Liver (tissue), 7 donors: ENCODE measurements at regions not wholly inside any gene's neighbourhood (a gene's known extent, or its start where the extent isn't known, plus 50 kb on each side); places are given as distances from the start of the nearest gene placed in this dataset.

Experiments used
- DNase-seq: peaks from one replicate; pipeline ENCODE4 v3.0.0-alpha.2; 2017; ENCODE audit warnings: low spot score
- H3K27ac ChIP-seq, 2 donors: one replicate each; pipeline ENCODE4 v1.7.0; 2013; ENCODE audit warnings: inconsistent platforms in 2 of 2, low read length in 2 of 2, control low read depth in 1 of 2, low read depth in 1 of 2, mild to moderate bottlenecking in 1 of 2
- H3K27me3 ChIP-seq, 4 donors: one replicate each; pipeline versions ENCODE4 v1.6.1 to v1.7.0; 2013; ENCODE audit warnings: low read length in 3 of 4, inconsistent platforms in 1 of 4, mild to moderate bottlenecking in 1 of 4, moderate library complexity in 1 of 4; ENCODE audit not compliant: control insufficient read depth in 4 of 4, insufficient read depth in 4 of 4
- H3K36me3 ChIP-seq, 4 donors: one replicate each; pipeline versions ENCODE4 v1.6.1 to v1.7.0; 2013; ENCODE audit warnings: low read length in 3 of 4, mild to moderate bottlenecking in 3 of 4, low read depth in 1 of 4, moderate library complexity in 1 of 4; ENCODE audit not compliant: control insufficient read depth in 4 of 4, insufficient read depth in 3 of 4
- H3K4me1 ChIP-seq, 4 donors: one replicate each; pipeline versions ENCODE4 v1.6.1 to v1.7.0; 2013; ENCODE audit warnings: low read length in 3 of 4, mild to moderate bottlenecking in 3 of 4, moderate library complexity in 1 of 4; ENCODE audit not compliant: control insufficient read depth in 4 of 4, insufficient read depth in 4 of 4
- H3K4me3 ChIP-seq, 3 donors: one replicate each; pipeline versions ENCODE4 v1.6.1 to v1.7.0; 2013; ENCODE audit warnings: low read length in 3 of 3, control low read depth in 1 of 3, low read depth in 1 of 3, mild to moderate bottlenecking in 1 of 3
- H3K9ac ChIP-seq, 2 donors: one replicate each; pipeline ENCODE4 v1.7.0; 2013; ENCODE audit warnings: low read length in 2 of 2, mild to moderate bottlenecking in 2 of 2, moderate library complexity in 2 of 2, control low read depth in 1 of 2, low read depth in 1 of 2
- H3K9me3 ChIP-seq, 4 donors: one replicate each; pipeline versions ENCODE4 v1.6.1 to v1.7.0; 2013; ENCODE audit warnings: low read length in 3 of 4; ENCODE audit not compliant: control insufficient read depth in 4 of 4
- EGR1 ChIP-seq, 2 donors: IDR thresholded peaks; 2 replicates each; pipeline ENCODE4 v1.6.1; 2016 to 2018; ENCODE audit warnings: antibody characterized with exemption in 2 of 2, low read depth in 2 of 2
- FOXA1 ChIP-seq: IDR thresholded peaks from 2 replicates; pipeline ENCODE4 v1.6.1; 2016; ENCODE audit warnings: antibody characterized with exemption
- FOXA2 ChIP-seq: IDR thresholded peaks from 2 replicates; pipeline ENCODE4 v1.6.1; 2016; ENCODE audit warnings: antibody characterized with exemption
- GABPA ChIP-seq, 2 donors: IDR thresholded peaks in 1 of 2; conservative IDR thresholded peaks in 1 of 2; 2 replicates each; pipeline ENCODE4 v1.6.1; 2016; ENCODE audit warnings: antibody characterized with exemption in 2 of 2, mild to moderate bottlenecking in 1 of 2, moderate library complexity in 1 of 2
- HNF4A ChIP-seq, 2 donors: conservative IDR thresholded peaks; 2 replicates each; pipeline ENCODE4 v1.6.1; 2016; ENCODE audit warnings: antibody characterized with exemption in 2 of 2, mild to moderate bottlenecking in 2 of 2
- HNF4G ChIP-seq: IDR thresholded peaks from 2 replicates; pipeline ENCODE4 v1.6.1; 2016; ENCODE audit warnings: antibody characterized with exemption
- NR2F2 ChIP-seq: IDR thresholded peaks from 2 replicates; pipeline ENCODE4 v1.6.1; 2016; ENCODE audit warnings: antibody characterized with exemption
- REST ChIP-seq: IDR thresholded peaks from 2 replicates; pipeline ENCODE4 v1.6.1; 2016; ENCODE audit warnings: antibody characterized with exemption, mild to moderate bottlenecking
- RXRA ChIP-seq, 2 donors: IDR thresholded peaks; 2 replicates each; pipeline ENCODE4 v1.6.1; 2017 to 2018; ENCODE audit warnings: antibody characterized with exemption in 2 of 2, mild to moderate bottlenecking in 1 of 2
- SP1 ChIP-seq: IDR thresholded peaks from 2 replicates; pipeline ENCODE4 v1.6.1; 2018; ENCODE audit warnings: antibody characterized with exemption, mild to moderate bottlenecking
- TAF1 ChIP-seq: conservative IDR thresholded peaks from 2 replicates; pipeline ENCODE4 v1.6.1; 2016; ENCODE audit warnings: antibody characterized with exemption, mild to moderate bottlenecking
- YY1 ChIP-seq: IDR thresholded peaks from 2 replicates; pipeline ENCODE4 v1.6.1; 2016; ENCODE audit warnings: antibody characterized with exemption, mild to moderate bottlenecking
- WGBS: extraction: QIAGEN DNeasy Blood & Tissue Kit; methylation state at CpG from one replicate; pipeline ENCODE4 v1.1.7; 2013; 5-methylcytosine and 5-hydroxymethylcytosine counted together
- TF ChIP-seq, protein P1 (sequence below): IDR thresholded peaks from 2 replicates; pipeline ENCODE4 v1.6.1; 2016; ENCODE audit warnings: antibody characterized with exemption
- TF ChIP-seq, protein P2 (sequence below): IDR thresholded peaks from 2 replicates; pipeline ENCODE4 v1.6.1; 2016; ENCODE audit warnings: antibody characterized with exemption
- donor health status: healthy.
- donor health status: healthy.
- donor health status: healthy.
- donor health status: healthy.

DNA sequence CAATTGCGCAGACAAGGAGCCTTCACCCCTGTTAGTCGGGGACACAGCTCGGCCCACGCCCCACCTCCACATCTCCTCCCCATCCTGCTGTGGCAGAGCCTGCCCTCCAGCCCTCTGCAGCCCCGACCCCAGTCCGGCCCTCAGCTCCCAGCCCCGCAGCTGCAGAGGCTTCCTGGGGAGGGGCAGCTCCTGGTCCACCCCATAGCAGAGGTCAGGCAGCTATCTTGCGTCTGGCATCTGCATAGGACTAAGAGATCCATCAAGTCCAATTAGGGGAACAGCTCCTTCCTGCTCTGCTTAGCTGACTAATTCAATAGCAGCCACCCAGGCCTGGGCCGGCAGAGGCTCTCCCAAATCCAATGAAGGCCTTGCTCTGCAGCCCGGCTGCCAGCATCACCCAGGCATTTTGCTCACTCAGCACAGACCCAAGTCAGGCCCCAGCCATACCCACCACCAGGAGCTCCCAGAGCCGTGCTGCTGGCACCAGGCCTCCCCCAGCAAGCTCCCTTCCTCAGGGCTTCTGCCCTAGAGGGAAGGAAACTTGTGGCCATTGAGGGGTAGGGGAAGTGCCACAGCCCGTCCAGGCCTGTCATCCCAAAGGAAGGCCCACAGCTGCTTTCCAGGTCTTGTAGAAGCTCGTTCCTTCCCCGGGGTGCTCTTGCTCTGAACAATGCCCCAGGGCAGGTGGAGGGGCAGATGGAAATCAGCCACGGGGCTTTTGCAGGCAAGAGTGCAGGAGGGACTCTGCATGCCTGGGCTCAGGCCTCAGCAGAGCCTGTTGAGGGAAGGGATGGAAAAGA is 106.2 kb upstream of the RET start (continued):
- TF ChIP-seq, protein P1, sequence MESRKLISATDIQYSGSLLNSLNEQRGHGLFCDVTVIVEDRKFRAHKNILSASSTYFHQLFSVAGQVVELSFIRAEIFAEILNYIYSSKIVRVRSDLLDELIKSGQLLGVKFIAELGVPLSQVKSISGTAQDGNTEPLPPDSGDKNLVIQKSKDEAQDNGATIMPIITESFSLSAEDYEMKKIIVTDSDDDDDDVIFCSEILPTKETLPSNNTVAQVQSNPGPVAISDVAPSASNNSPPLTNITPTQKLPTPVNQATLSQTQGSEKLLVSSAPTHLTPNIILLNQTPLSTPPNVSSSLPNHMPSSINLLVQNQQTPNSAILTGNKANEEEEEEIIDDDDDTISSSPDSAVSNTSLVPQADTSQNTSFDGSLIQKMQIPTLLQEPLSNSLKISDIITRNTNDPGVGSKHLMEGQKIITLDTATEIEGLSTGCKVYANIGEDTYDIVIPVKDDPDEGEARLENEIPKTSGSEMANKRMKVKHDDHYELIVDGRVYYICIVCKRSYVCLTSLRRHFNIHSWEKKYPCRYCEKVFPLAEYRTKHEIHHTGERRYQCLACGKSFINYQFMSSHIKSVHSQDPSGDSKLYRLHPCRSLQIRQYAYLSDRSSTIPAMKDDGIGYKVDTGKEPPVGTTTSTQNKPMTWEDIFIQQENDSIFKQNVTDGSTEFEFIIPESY: no peak
- TF ChIP-seq HNF4A (conservative IDR thresholded peaks at IDR 0.05): no peak
- TF ChIP-seq NR2F2: no peak
- TF ChIP-seq, protein P2, sequence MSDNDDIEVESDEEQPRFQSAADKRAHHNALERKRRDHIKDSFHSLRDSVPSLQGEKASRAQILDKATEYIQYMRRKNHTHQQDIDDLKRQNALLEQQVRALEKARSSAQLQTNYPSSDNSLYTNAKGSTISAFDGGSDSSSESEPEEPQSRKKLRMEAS: no peak
- no peak for TF ChIP-seq FOXA2
- no peak for TF ChIP-seq EGR1 (IDR thresholded peaks at IDR 0.05; ENCODE audit: low read depth in 2 of 2)
- TF ChIP-seq GABPA (IDR thresholded peaks at IDR 0.05 in 1 of 2, conservative IDR thresholded peaks at IDR 0.05 in 1 of 2): no peak
- TF ChIP-seq TAF1: no peak

GRCh38 chr10:42971251-42971599 is 105.6 kb upstream of the RET start:
- Histone ChIP-seq H3K9ac (no peak overlapping the region), H3K9me3 (no peaks in the 10 kb centered on the region), H3K27me3 (peaks cover 0 to 2% (median 0%) of the 10 kb centered on the region in 4 donors), H3K4me1 (peaks cover 0 to 2% (median 0%) of the 10 kb centered on the region in 4 donors), H3K4me3 (no peak overlapping the region), H3K27ac (no peak overlapping the region), H3K36me3 (no peaks in the 10 kb centered on the region)
- 78% methylated on average over 4 of the region's 4 CpGs for WGBS
- peak; percentile 17 for DNase-seq
- TF ChIP-seq FOXA2: no peak
- TF ChIP-seq YY1: no peak
- TF ChIP-seq, protein P2: no peak
- TF ChIP-seq NR2F2: no peak
- TF ChIP-seq FOXA1: no peak
- TF ChIP-seq, protein P1: no peak
- TF ChIP-seq HNF4G: no peak
- TF ChIP-seq SP1: no peak

- Histone ChIP-seq H3K27me3 (peaks cover 0 to 2% (median 0%) of the 10 kb centered on the region in 4 donors), H3K36me3 (no peaks in the 10 kb centered on the region), H3K4me1 (peaks cover 0 to 2% (median 0%) of the 10 kb centered on the region in 4 donors), H3K9me3 (no peaks in the 10 kb centered on the region), H3K27ac (no peak overlapping the region), H3K4me3 (no peak overlapping the region), H3K9ac (no peak overlapping the region)
- DNase-seq: no peak
- 41% methylated on average over 6 of the region's 6 CpGs for WGBS
- TF ChIP-seq REST (no peak), GABPA (IDR thresholded peaks at IDR 0.05 in 1 of 2, conservative IDR thresholded peaks at IDR 0.05 in 1 of 2) (no peak), HNF4A (conservative IDR thresholded peaks at IDR 0.05) (peak in 1 of 2 donors; percentile 80), RXRA (IDR thresholded peaks at IDR 0.05) (peak in 1 of 2 donors; percentile 24)
Observed at GRCh38 chr10:42972946-42973345, 103.9 kb upstream of the RET start.
